ENCODE measurements at regions not wholly inside any gene's neighbourhood (a gene's known extent, or its start where the extent isn't known, plus 50 kb on each side); places are given as distances from the start of the nearest gene placed in this dataset.

DNA sequence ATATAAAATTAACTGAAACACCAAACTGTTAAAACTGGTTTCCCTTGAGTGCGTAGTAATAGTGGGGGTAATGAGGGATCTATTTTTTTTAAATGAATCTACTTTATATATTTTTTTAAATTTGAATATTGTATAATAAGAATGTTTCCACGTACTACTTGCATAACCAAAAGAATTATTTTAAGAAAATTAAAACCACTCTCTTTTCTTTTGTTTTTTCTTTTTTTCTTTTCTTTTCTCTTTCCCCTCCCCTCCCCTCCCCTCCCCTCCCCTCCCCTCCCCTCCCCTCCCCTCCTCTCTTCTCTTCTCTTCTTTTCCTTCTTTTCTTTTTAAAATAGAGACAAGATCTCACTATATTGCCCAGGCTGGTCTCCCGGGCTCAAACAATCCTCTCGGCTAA, 166.9 kb upstream of the MID1 start:
- no peaks in the 10 kb centered on the region for H3K36me3 ChIP-seq
- DNase-seq = no peak
- H3K27ac ChIP-seq = no peak overlapping the region
- no peak overlapping the region for H3K4me3 ChIP-seq
- H3K27me3 ChIP-seq = no peaks in the 10 kb centered on the region
- H3K4me1 ChIP-seq = no peaks in the 10 kb centered on the region
- TF ChIP-seq, protein P1, sequence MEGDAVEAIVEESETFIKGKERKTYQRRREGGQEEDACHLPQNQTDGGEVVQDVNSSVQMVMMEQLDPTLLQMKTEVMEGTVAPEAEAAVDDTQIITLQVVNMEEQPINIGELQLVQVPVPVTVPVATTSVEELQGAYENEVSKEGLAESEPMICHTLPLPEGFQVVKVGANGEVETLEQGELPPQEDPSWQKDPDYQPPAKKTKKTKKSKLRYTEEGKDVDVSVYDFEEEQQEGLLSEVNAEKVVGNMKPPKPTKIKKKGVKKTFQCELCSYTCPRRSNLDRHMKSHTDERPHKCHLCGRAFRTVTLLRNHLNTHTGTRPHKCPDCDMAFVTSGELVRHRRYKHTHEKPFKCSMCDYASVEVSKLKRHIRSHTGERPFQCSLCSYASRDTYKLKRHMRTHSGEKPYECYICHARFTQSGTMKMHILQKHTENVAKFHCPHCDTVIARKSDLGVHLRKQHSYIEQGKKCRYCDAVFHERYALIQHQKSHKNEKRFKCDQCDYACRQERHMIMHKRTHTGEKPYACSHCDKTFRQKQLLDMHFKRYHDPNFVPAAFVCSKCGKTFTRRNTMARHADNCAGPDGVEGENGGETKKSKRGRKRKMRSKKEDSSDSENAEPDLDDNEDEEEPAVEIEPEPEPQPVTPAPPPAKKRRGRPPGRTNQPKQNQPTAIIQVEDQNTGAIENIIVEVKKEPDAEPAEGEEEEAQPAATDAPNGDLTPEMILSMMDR (IDR thresholded peaks at IDR 0.05) = no peak
- no peaks in the 10 kb centered on the region for H3K9me3 ChIP-seq
- WGBS, 2 donors = 87 to 91% methylated on average over 2 to 4 of the region's 4 CpGs
- intact Hi-C loops (cut with DNase I) = no loop called here

DNA sequence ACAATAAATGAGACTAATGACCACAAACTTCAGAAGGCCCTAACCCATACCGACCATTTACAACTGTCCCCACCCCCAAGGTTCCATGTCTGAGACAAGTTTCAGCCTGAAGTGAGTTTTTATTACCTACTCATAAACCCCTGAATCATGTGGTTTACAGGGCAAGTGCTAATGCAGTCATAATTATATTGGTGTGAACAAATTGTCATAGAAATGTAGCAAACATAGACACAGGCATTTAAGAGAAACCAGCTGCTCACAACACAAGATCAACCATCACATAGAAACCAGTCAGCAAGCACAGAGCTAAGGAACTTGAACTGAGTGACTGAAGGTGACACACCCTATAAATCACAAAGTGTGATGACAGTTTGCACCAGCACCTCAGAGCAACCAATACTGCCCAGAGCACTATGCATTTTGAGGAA, 173.8 kb upstream of the MID1 start:
- TF ChIP-seq, protein P1 (IDR thresholded peaks at IDR 0.05) = no peak
- no peak for TF ChIP-seq POLR2A (IDR thresholded peaks at IDR 0.05)
- Histone ChIP-seq H3K4me3 (no peak overlapping the region), H3K36me3 (no peaks in the 10 kb centered on the region), H3K27me3 (no peaks in the 10 kb centered on the region), H3K27ac (peak overlapping the region in 1 of 4 donors; percentile 29), H3K4me1 (peaks cover 0 to 18% (median 3%) of the 10 kb centered on the region in 3 donors), H3K9me3 (no peaks in the 10 kb centered on the region)
- 29 to 47% methylated on average over 1 of the region's 1 CpG for WGBS, 2 donors
- intact Hi-C loops (cut with DNase I) = no loop called here
- no peak for DNase-seq

DNA sequence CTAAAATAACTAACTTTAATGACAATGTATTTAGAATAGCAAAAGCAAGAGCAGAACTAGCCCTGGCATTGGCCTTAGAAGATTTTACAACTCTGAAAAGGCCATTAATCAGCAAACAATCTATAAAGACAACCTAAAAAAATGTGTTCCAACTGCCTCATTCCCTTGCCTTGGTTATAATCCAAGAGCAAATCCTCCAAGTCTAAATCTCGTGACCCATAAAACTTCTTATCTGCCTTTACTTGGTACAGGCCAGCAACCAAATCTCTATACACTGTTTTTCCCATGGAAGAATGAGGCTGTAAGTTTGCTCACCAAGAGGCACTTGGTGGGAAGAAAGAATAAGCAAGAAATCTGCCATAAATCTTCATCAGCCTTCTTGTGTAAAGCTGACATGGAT, 175.3 kb upstream of the MID1 start:
- H3K4me3 ChIP-seq = no peak overlapping the region
- H3K36me3 ChIP-seq = no peaks in the 10 kb centered on the region
- no peaks in the 10 kb centered on the region for H3K9me3 ChIP-seq
- DNase-seq = no peak
- peaks cover 0 to 18% (median 3%) of the 10 kb centered on the region in 3 donors for H3K4me1 ChIP-seq
- intact Hi-C loops (cut with DNase I) = no loop called here
- peak overlapping the region in 1 of 4 donors; percentile 29 for H3K27ac ChIP-seq
- TF ChIP-seq, protein P1 (IDR thresholded peaks at IDR 0.05) = no peak
- no peak for TF ChIP-seq POLR2A (IDR thresholded peaks at IDR 0.05)
- WGBS, 2 donors = 31 to 73% methylated on average over 1 of the region's 1 CpG
- H3K27me3 ChIP-seq = no peaks in the 10 kb centered on the region

DNA sequence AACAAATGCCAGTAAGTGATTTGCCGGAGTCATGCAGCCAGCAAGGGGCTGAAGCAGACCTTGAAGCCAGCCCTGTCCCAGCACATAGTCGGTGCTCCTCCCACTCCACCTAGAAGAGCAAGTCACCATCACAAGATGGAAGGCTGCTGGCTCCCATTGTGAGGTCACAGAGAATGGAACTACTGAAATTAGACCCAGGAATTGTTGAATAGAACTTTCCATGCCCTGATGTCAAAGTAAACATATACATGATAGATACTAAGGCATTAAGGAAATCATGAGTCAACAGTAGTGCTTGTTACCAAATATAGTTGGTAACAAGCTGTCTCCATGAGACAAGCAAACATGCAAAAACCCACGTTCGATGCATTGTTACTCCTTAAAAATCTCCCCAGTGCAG, 177.1 kb upstream of the MID1 start:
- Histone ChIP-seq H3K36me3 (no peaks in the 10 kb centered on the region), H3K4me1 (peaks cover 0 to 18% (median 3%) of the 10 kb centered on the region in 3 donors), H3K27me3 (no peaks in the 10 kb centered on the region), H3K4me3 (no peak overlapping the region), H3K27ac (no peak overlapping the region), H3K9me3 (no peaks in the 10 kb centered on the region)
- 58 to 60% methylated on average over 4 of the region's 4 CpGs for WGBS, 2 donors
- no peak for DNase-seq
- intact Hi-C loops (cut with DNase I) = no loop called here
- TF ChIP-seq, protein P1 (IDR thresholded peaks at IDR 0.05) = no peak

DNA sequence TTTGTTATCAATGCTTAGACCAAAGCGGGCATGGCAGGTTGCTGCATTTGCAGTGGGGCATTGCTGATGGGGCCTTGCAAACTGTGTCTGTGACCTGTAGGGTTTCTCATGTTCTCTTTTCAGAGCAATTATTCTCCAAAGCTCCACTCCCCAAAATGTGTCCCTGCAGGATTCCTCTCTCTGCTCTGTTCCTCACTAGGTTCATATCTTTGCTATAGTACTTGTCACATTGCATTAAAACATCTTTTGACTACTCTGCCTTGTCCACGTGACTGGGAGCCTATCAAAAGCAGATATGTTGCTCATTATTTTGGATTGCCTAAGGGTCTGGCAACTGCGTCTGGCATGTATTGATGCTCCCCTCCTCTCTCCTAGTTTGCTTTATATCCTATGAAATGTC, 177.7 kb upstream of the MID1 start:
- Histone ChIP-seq H3K27me3 (no peaks in the 10 kb centered on the region), H3K36me3 (no peaks in the 10 kb centered on the region), H3K4me3 (no peak overlapping the region), H3K27ac (no peak overlapping the region), H3K9me3 (no peaks in the 10 kb centered on the region), H3K4me1 (peaks cover 0 to 18% (median 3%) of the 10 kb centered on the region in 3 donors)
- 41 to 47% methylated on average over 2 to 3 of the region's 3 CpGs for WGBS, 2 donors
- TF ChIP-seq POLR2A (IDR thresholded peaks at IDR 0.05) = no peak
- TF ChIP-seq, protein P1 (IDR thresholded peaks at IDR 0.05) = no peak
- intact Hi-C loops (cut with DNase I) = no loop called here
- no peak for DNase-seq

Data from esophagus squamous epithelium (tissue), 5 donors.